GM18868 (cell line): ENCODE measurements at regions not wholly inside any gene's neighbourhood (a gene's known extent, or its start where the extent isn't known, plus 50 kb on each side); places are given as distances from the start of the nearest gene placed in this dataset.
"Not testable (repeated sequence)": the region's sequence is repeated elsewhere in the genome, so short reads cannot be mapped to it uniquely, and the experiment has no call there.

Experiments used
- ATAC-seq: cut with Tn5 transposase; IDR thresholded peaks from one replicate; pipeline ENCODE4 v1.9.1; 2021; ENCODE audit warnings: mild to moderate bottlenecking, moderate library complexity; ENCODE audit not compliant: unreplicated experiment

DNA sequence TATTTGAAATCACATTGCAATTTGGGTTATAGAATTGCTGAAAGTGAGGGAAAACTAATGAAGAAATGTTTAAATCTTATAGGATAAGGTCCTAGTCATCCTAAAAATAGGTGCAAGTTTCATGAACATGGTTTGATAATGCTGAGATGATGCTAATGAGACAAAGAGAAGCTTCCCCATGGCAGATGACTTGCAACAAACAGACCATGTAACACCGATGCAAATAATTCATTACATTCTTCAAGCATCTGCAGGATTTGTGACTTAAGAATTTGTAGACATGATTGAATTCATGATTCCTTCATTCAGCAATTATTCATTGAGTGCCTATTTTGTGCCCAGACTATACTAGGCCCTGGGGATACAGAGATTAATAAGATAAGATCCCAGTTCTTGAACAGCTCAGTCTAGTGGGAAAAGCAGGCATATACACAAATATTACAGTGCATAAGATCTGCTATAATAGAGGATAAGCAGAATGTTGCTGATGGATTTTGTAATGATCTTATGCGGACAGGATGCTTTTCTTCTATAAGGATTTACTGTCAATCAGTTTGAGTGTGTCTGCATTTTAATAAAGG, 367.9 kb upstream of the GBE1 start:
- peak; percentile 3 for ATAC-seq

DNA sequence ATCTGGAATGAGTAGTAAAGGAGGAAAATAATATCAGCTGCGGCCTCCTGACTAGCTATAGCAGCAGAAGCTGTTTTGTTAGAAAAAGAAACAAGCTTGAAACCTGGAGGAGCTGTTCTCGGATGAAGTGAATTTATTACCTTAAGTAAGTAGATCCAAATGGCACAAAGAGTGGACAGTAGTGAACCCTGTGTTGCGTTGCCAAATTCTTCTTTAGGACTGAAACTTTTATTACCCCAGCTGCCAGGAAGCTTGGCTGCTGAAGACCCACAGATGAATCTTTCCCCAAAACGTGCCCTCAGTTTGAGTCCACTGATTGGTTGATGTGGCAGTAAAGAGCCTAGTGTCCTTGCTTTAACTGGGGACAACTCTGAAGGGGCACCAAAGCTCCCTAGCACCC, 366.8 kb upstream of the GBE1 start:
- ATAC-seq = no peak

DNA sequence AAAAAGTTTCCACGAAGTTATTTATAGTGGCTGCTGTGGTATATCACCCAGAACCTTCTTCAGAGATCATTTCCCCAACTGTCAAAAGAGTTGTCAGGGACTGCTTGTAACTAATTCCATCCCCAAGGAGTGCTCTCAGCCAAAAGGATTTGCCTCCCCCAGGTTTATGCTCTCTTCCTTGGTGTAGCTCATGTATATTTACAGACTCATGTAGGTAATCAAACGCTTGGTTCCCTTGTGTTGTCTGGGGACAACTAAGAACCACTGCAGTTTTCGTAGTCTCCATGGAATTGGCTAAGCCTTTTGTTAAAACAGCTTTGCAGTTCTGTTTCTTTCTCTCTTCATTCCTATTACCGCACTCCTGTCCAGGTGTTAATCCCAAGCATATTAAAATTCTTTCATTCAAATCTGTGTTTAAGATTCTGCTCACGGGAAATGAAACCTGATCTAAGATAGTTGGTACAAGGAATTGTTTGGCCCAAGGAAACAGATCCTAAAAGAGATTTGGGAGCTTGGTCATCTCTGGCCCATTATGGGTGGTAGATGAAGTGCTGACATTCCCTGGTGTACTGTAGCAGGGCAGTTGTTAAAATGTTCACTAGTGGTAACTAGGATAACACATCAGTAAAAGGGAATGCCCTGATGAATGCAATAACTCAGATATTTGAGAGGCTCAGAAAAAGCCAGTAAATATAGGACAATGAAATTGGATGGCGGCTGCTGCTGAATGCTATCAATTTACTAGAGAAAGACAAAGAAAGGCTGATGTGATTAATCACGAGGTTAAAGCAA, 361.3 kb upstream of the GBE1 start:
- ATAC-seq = no peak

DNA sequence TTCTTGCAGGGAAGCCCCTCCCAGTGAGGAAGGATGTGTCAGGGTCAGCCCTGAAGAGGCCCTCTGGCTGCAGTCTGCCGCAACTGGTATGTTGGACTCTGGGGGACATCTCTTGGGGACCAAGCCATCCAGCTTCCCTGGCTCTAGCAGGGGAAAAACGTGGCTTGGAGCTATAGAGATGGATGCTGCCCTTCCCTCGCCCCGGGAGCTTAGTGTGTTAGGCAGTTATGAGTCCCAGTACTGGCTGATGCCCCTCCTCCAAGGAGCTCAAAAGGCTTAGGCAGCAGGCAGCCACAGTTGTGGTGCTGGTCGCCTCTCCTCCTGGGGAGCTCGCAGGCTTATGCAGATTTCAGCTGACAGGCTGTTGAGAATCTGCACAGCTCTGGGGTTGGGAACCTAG, 353.1 kb upstream of the GBE1 start:
- ATAC-seq = no peak

DNA sequence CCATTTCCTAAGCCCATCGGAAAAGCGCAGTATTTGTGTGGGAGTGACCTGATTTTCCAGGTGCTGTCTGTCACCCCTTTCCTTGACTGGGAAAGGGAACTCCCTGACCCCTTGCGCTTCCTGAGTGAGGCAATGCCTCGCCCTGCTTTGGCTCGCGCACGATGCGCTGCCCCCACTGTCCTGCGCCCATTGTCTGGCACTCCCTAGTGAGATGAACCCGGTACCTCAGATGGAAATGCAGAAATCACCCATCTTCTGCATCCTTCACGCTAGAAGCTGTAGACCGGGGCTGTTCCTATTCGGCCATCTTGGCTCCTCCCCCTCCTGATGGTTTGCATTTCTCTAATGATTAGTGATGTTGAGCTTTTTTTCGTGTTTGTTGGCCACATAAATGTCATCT, 349.3 kb upstream of the GBE1 start:
- ATAC-seq = not testable (repeated sequence)

DNA sequence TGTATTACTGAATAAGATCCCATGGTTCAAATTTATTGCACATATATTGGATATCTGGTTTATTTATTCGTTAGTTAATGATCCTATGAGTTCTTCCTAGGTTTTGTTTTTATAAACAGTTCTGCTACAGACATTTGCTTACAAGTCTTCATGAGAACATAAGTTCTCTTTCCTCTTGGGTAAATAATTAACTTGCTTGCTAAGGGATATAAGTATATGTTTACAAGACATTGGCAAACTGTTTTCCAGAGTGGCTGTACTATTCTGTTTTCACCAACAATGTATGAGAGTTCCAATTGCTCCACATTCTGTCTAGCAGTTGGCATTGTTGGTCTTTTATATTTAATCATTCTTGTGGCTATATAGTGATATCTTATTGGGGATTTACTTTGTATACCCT, 341.8 kb upstream of the GBE1 start:
- ATAC-seq = no peak

DNA sequence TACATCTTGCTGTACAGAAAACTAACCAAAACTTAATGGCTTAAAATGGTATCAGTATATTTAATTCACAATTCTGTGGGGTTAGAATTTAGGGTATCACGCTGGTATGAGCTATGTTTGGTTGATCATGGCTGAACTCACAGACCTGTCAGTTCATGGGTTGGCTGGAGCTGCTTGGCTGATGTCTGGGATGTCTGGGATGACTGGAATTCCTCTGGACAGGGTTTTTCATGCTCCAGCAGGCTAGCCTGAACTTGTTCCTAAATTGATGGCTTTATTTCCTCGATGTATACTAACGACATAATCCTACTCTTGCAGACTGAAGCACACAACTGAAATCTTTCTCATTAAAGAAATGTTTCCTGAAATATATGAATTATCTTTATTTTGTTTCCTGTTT, 338.9 kb upstream of the GBE1 start:
- no peak for ATAC-seq

DNA sequence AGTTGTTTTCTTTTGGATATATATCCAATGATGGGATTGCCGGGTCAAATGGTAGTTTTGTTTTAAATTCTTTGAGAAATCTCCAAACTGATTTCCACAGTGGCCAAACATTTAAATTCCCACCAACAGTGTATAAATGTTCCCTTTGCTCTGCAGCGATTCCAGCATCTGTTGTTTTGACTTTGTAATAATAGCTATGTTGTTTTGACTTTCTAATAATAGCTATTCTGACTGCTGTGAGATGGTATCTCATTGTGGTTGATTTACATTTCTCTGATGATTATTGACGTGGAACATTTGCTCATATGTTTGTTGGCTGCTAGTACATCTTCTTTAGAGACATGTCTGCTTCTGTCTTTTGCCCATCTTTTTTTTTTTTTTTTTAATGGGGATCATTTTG, 332.2 kb upstream of the GBE1 start:
- ATAC-seq = no peak

DNA sequence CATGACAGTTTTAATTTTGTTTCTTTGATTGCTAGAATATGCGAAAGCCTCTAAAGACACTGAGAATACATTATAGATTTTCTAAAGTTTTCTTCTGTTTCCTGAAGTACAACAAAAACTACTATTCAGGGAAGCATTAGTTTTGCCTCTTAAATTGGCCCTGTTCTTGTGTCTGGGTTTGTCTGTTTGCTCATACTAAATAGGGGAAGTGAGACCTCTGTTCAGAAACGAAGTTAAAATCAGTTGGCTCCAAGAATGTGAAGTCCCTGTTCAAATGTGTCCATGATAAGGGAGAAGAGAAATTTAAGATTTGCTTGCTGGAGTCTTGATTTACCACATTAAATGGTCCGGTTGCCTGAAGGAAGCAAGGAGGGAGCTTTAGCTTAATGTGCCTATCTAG, 327.3 kb upstream of the GBE1 start:
- peak; percentile 94 for ATAC-seq

DNA sequence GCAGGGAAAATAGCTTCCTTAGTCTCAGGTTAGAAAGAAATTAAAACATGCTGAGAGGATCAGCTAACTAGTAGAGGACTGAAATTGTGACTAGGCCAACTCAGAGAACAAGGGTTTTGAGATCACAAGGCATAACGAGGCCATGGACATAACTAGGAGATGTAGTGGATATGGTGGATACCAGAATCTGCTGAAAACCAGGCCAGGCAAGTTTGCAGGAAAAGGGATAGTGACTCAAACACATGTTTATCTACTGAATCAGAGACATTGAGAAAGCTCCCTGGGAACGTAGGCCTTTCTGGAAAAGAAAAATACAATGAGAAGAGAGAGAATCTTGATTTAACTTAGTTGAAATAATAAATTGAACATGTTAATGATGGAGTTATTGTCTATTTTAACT, 326.5 kb upstream of the GBE1 start:
- ATAC-seq = no peak

DNA sequence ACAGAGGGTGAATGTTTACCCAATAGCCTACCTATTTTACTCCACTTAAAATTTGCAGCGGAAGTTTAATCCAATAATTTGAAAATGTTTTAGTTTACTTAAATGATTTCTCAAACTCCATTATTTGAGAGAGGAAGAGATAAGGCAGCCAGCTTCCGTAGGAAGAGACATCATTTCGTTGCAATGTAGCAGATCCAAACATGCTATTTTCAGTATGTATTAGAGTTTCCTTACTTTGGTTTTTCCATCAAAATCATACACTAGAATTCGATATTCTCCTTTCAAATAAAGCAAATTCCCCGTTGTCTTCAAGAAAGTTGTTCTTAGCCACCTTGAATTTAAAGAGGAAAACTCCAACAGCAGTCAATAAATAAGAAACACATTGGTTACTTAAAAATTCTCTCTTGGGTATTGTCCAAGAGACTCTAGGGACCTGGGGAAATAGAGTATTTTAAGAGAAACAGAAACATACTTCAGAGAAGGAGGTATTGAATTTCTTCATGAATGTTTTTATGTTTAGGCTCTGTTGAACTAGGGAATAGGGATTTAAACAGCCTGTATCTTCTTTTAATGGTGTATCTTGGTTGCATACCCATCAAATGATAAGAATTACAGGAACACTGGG, 324.5 kb upstream of the GBE1 start:
- ATAC-seq = no peak

DNA sequence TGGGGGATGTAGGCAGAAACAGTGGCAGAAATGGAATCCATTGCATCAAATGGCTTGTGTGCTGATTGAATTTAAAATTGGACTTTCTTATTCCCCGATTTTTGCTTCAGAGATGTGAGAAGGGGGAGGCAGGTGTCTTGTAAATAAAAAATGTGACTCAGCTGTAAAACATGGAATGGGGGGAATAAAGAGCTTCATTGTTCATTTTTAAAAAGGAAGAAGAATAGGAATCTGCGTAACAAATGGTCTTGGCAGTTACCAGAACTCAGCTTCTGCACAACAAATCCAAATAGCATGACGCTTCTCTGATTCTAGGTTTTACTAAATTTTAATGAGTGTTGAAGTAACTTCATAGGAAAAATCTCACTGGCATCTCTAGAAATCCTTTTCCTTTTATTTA, 323.9 kb upstream of the GBE1 start:
- ATAC-seq = no peak

DNA sequence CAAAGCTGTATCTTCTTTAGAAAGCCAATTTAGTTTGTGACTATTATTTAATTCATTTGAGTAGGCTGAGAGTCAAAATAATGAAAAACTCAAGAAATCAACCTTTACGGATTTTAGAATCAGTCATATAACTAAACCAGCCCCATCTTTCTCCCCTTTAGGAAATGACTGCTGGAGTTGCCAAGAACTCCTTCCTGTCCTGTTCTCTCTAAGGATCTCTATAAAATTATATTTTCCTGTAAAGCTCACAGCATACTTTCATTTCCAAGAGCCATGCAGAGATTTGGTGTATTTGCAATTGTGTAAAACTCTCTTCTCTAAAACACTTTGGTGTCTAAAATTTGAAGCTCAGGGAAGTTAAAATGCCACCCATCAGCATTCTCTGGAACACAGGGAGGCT, 323.4 kb upstream of the GBE1 start:
- ATAC-seq = no peak

DNA sequence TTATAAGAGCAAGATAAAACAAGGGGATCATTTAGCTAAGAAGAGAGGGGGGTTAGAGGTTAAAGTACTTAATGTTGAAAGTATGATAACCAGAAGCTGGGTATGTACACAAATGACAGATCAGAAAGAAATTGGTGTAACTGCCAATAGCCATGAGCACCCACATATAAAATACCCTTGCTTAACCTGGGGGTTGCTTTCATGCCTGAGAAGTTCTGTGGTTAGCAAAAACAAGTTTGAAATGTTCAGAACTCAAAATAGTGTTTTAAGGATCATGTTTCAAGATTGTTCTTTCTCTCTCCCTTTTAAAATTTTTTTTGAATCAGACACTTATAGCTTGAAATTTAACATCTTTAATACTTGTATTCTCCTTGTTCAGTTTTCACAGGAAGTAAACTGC, 321.4 kb upstream of the GBE1 start:
- peak; percentile 60 for ATAC-seq

DNA sequence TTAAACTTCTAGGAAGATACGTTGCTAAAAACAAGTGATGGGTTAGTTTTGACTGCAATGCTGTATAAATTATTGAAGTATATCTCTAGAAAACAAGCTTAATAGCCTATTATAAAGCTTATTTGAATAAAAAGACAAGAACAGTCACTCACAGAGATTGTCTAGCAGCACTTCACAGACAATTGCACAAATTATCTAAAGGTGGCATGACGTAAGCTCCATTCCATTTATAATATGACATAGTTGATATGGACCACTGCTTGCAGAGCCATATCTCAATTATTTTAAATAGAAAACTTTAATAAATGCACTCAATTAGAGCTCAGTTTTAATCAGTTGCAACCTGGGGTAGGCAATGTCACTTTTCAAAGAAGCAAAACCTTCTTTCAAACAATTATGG, 319.9 kb upstream of the GBE1 start:
- ATAC-seq = no peak

DNA sequence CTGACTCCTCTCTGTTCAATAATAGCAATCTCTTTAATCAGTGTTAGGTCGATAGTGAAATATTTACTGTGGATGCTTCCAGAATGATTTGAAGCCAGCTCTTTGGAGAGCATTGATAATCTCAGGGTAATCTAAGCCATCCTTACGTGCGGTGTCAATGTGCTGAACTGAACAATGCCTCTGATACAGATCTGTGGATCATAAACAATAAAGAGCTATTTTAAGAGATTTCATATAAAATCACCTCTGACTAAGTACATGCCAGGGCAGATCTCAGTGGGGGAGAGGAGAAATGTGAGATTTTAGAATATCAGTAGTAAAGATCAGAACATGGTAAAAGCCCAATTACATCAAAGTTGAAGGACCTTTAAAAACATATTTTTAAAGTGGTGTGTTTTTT, 319.3 kb upstream of the GBE1 start:
- ATAC-seq = no peak

DNA sequence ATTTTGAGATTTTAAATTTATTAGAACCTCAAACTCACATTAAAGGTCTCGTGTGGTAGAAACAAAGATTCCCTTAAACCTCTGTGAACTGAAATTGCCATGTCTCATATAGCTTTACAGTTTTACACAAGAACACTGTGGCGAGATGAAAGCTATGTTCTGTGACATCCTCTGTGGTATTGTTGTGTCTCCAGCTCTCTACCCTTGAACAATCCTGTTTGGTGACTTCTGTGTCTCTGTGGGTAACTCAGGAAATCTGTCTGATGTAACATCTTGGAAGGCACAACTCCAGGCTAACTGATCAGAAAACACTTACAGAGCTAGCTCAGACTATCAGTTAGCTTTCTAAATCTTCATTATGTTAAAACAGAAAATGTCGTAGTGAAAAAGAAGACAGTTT, 318.8 kb upstream of the GBE1 start:
- peak; percentile 49 for ATAC-seq

DNA sequence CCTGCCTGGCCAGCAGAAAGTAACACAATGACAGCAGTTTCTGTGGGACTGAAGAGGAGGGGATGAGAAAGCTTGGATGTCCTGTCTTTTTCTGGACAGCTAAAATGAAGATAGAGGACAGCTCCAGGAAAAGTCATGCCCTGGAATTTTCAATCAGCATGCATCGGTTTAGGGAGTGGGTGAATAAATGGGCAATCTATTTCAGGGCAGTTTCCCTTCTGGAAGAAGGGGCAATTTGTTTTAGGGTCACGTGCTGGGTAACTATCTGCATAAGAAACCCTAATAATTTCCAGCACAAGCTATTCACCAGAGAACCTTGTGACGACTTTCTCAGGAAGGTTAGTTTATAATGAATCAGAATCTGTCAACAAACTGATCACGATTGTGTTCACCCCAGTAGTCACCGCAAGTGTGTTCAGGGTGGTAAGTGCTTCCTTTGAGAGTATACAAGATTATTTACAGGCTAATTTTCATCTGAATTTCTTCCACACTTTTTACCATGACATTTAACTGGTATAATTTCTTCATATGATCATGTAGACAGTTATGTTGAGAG, 318.0 kb upstream of the GBE1 start:
- ATAC-seq = no peak

DNA sequence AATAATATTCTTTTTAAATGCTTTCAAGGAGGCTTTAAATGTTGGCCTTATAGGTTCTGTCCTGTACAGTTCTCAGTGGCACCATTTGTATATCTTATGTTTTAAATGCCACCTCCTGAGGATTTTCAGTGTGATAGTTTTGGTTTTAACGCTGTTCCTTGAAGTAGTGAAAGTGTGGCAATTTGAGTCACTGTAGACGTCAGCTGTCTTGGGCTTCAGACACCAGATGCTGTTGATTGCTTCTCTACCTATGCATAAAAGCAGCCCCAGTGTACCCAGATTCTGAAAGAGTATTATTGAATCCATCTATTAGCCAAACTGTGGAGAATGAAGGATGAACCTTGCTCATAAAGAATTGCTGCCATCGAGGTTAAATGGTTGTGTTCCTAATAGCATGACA, 316.8 kb upstream of the GBE1 start:
- peak; percentile 55 for ATAC-seq

DNA sequence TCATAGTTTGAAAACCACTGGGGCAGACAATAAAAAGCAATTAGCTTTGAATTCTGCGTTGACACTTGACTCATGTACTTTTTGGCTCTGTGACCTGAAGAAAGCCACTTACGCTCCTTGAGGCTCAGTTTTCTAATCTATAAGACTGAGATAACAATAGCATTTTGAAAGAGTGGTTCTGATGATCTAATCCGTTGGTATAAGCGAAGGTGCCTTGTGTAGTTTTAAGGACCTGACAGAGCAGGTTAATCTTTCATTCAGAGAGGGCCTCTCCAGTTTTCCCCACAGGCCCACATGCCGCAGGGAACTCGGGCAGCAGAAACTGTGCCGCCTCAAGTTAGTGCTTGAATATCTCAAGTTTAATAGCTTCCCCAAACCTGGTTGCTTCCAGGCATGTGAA, 306.0 kb upstream of the GBE1 start:
- ATAC-seq = no peak

DNA sequence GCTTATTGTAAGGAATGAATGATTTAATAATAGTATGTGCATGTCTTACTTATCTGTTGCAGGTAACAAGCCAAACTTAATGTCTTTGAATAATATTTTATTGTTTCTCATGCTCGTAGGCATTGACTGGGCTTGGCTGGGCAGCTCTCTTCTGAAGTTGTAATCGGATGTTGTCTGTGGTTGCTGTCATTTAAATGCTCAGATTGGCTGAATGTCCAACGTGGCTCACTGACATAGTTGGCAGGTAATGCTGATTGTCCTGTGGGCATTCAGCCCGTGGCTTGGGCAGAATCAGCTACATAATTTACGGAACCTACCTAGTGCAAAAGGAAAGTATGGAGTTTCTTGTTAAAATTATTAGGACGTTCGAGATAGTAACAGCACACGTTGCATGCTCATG, 297.4 kb upstream of the GBE1 start:
- no peak for ATAC-seq

DNA sequence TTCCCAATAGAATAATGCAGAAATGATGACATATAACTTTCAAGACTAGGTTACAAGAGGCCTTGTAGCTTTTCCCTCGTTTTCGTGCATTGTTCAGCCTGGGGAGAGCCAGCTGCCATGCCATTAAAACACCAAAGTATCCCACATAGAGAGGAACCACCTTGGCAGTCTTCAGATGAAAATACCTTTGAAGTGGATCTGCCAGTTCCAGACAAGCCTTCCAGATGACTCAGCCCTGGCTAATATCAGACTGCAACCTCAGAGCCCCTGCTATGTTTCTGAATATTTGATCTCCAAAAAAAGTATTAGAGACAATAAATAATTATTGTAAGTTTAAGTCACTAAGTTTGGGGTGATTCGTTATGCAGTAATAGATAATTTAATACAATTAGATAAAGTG, 294.3 kb upstream of the GBE1 start:
- no peak for ATAC-seq
